A673 (cell line): ENCODE measurements at regions not wholly inside any gene's neighbourhood (a gene's known extent, or its start where the extent isn't known, plus 50 kb on each side); places are given as distances from the start of the nearest gene placed in this dataset.

Experiments
- BruUV-seq: library from RNA; stranded (reverse); fragments of 400-500 nt; replicated peaks from 2 replicates; lab custom pipeline; 2021; lab: Mats Ljungman, UMichigan
- CTCF ChIA-PET: fragments of 300-600 bp; sonication (Branson Sonifier 250); formaldehyde crosslinking; loops from one replicate; lab custom pipeline; 2022; ENCODE audit warnings: antibody characterized with exemption; lab: Charles Lee
- POLR2A ChIA-PET: fragments of 300-600 bp; sonication (Branson Sonifier 250); formaldehyde crosslinking; loops from one replicate; lab custom pipeline; 2022; ENCODE audit warnings: antibody characterized with exemption; ENCODE audit not compliant: low non-redundant PET; lab: Charles Lee
- DNase-seq: peaks from one replicate; pipeline ENCODE4 v3.0.0-alpha.2; 2015; ENCODE audit warnings: low spot score
- H3K27ac ChIP-seq: fragments of 200-600 bp; sonication (generic); 2 replicates; pipeline ENCODE4 v1.5.1; 2016; ENCODE audit warnings: mixed run types, low read depth, mild to moderate bottlenecking, mixed read lengths, antibody characterized with exemption, low read length; ENCODE audit not compliant: poor library complexity, severe bottlenecking
- H3K27me3 ChIP-seq: fragments of 200-600 bp; sonication (generic); replicated peaks from 2 replicates; pipeline ENCODE4 v1.6.1; 2017; ENCODE audit warnings: mixed run types, low read depth, mild to moderate bottlenecking, mixed read lengths, antibody characterized with exemption, low read length; ENCODE audit not compliant: insufficient read depth, poor library complexity
- H3K36me3 ChIP-seq: fragments of 200-600 bp; sonication (generic); 2 replicates; pipeline ENCODE4 v1.6.1; 2016; ENCODE audit warnings: mixed run types, mild to moderate bottlenecking, mixed read lengths, antibody characterized with exemption, low read length; ENCODE audit not compliant: insufficient read depth, poor library complexity, severe bottlenecking
- H3K4me1 ChIP-seq: fragments of 200-600 bp; sonication (generic); 2 replicates; pipeline ENCODE4 v1.6.1; 2017; ENCODE audit warnings: mixed run types, mild to moderate bottlenecking, mixed read lengths, antibody characterized with exemption, low read length; ENCODE audit not compliant: insufficient read depth, poor library complexity, severe bottlenecking
- H3K4me3 ChIP-seq: fragments of 200-600 bp; sonication (generic); 2 replicates; pipeline ENCODE4 v1.5.1; 2016; ENCODE audit warnings: low read depth, mixed run types, mild to moderate bottlenecking, mixed read lengths, low read length; ENCODE audit not compliant: poor library complexity, severe bottlenecking
- H3K9me3 ChIP-seq: fragments of 200-600 bp; sonication (generic); 2 replicates; pipeline ENCODE4 v1.6.1; 2016; ENCODE audit warnings: mixed run types, low read depth, mild to moderate bottlenecking, mixed read lengths, antibody characterized with exemption, low read length; ENCODE audit not compliant: poor library complexity, severe bottlenecking
- CTCF ChIP-seq: fragments of 300-800, 200-600 bp; sonication (generic); conservative IDR thresholded peaks from 2 replicates; pipeline ENCODE4 v1.5.1; 2017; ENCODE audit warnings: low read depth, mild to moderate bottlenecking, antibody characterized with exemption, low read length, moderate library complexity, mixed read lengths
- EZH2 ChIP-seq: fragments of 200-600 bp; sonication (generic); IDR thresholded peaks from 2 replicates; pipeline ENCODE4 v1.6.1; 2017; ENCODE audit warnings: borderline replicate concordance, low read depth, mild to moderate bottlenecking, mixed read lengths, antibody characterized with exemption, low read length; ENCODE audit not compliant: poor library complexity, severe bottlenecking
- intact Hi-C: fragments of 100-400 bp; cut with micrococcal nuclease; formaldehyde crosslinking; loops from one replicate; pipeline ENCODE4 v1.10.0; 2022; ENCODE audit not compliant: unreplicated experiment

- intact Hi-C loops = no loop called here
- TF ChIP-seq EZH2 (no peak), CTCF (no peak)
- ChIA-PET CTCF (no interaction called here), POLR2A (no interaction called here)
- DNase-seq = no peak
- Histone ChIP-seq H3K27me3 (no peaks in the 10 kb centered on the region), H3K4me3 (no peak overlapping the region), H3K27ac (no peak overlapping the region), H3K36me3 (no peaks in the 10 kb centered on the region), H3K9me3 (no peaks in the 10 kb centered on the region), H3K4me1 (peaks cover 11% of the 10 kb centered on the region)
- no TSS peak for BruUV-seq
Observed at GRCh38 chr3:28949580-28949979, 331.3 kb upstream of the RBMS3 start.

- POLR2A ChIA-PET = no interaction called here
- TF ChIP-seq CTCF (no peak), EZH2 (no peak)
- no peaks in the 10 kb centered on the region for H3K9me3 ChIP-seq
- intact Hi-C loops = no loop called here
- BruUV-seq = no TSS peak
- CTCF ChIA-PET = no interaction called here
- H3K4me3 ChIP-seq = no peak overlapping the region
- no peak for DNase-seq
- no peaks in the 10 kb centered on the region for H3K36me3 ChIP-seq
- H3K4me1 ChIP-seq = peaks cover 11% of the 10 kb centered on the region
- no peak overlapping the region for H3K27ac ChIP-seq
- no peaks in the 10 kb centered on the region for H3K27me3 ChIP-seq
Observed at GRCh38 chr3:28950614-28951013, 330.3 kb upstream of the RBMS3 start.

- TF ChIP-seq CTCF = no peak
- TF ChIP-seq EZH2 = no peak
- Histone ChIP-seq H3K4me1 (peaks cover 9% of the 10 kb centered on the region), H3K27me3 (no peaks in the 10 kb centered on the region), H3K36me3 (no peaks in the 10 kb centered on the region), H3K4me3 (no peak overlapping the region), H3K27ac (no peak overlapping the region), H3K9me3 (no peaks in the 10 kb centered on the region)
- no TSS peak for BruUV-seq
- POLR2A ChIA-PET = no interaction called here
- intact Hi-C loops = no loop called here
- DNase-seq = no peak
- CTCF ChIA-PET = no interaction called here
Observed at GRCh38 chr3:28951772-28952556, 328.9 kb upstream of the RBMS3 start.
